Right lung (tissue), 2 donors: ENCODE measurements at regions not wholly inside any gene's neighbourhood (a gene's known extent, or its start where the extent isn't known, plus 50 kb on each side); places are given as distances from the start of the nearest gene placed in this dataset.

Experiments
- DNase-seq, 2 donors: peaks; one replicate each; pipeline ENCODE4 v3.0.0-alpha.2; 2013

DNA sequence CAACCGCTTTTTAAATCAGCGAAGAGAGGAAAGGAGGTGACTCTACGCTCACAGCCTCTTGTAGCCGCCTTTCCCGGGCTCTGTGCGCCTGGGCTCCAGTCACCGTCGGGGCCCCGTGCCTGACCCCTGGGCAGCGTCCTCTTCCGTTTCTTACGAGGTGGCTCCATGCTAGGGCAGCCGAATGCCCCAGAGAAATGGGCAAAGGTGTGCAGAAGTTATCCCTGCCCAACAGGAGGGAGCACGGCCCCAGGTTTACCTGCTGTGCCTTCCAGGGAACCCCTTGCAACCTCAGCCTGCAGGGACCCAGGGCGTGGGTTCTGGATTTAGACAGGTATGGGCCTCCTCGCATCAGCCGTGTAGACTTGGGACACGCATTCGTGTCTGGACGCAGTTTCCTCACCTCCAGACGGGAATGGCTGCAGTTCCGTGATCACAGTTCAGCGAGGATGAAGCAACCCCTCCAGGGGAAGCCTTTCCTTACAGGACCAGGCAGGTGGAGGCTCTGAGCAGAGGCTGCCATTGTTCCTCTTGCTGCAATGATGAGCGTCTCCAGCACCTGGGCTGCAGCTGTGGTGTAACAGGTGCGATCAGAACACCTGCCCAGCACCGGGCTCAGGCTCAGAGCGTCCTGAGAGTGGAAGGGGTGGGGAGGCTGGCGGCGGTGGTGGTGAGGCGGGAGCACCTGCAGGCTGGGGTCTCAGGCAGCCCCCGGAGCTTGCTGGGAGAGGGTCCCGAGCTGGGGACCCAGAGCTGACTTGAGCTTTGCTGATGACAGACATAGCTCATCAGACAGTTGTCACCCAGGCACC is 81.3 kb upstream of the BHLHE23 start:
- DNase-seq: no peak

DNA sequence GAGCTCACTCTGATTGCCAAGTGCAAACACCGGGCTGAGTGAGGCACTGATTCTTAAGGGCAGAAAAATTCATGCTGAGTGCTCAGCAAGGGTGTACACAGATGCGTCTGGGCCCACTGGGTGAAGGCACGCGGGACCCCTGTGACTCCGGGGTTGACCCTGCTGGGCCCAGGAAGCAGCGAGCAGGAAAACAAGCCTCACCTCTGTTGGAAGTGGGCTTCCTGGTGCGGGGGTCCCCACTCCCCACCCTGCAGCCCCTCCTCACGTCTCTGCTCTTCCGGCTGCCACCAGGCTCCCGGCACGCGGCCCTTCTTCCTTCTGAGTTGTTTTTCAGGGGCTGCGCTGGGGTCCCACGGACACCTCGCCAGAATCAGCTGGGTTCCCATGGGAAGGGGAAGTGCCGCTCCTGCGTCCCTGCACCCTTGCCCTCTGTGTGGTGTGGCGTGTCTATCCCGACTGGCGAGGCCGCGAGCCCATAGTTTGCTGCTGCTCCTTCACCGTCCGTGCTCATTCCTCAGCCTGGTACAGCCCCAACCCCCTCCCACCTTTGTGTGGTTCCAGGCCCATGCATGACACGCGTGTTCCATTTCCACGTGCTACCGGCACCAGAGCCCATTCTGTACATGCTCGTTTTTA is 80.6 kb upstream of the BHLHE23 start:
- no peak for DNase-seq

DNA sequence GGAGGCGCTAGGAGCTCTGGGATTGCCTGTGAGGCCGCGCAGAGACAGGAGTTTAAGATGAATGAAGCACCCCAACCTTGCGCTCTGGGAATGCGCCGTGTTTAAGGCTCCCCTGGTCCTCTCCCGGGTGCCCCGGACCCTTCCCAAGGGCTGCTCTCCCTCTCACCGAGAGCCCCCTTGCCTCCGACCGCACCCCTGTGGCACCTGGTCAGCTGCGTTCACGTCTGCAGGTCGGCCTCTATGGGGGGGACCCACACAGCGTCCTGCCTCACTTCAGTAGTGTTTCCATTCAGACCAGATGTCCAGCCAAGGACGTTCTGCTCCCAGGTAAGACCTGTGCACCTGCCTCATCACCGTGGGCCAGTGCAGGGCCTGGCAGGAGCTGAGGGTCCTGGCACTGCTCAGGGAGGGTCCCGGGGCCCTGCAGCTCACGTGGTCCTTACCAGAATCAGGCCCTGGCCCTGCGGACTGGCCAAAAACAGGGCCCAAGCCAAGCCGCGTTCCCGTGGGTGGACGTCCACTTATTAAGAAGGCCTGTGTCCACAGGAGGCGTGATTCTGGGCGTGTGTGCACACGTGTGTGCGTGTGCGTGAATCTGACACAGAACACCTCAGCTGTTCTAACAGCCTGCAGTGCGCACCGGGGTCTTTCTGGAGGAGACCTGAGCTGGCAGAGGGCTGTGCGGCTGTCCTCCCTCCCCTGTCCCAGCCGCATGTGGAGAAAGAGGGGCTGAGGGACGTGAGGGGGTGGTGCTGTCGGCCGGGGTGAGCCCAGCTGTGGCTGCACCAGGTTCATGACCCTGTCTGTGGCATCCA is 79.9 kb upstream of the BHLHE23 start:
- no peak for DNase-seq

- DNase-seq: no peak
Observed at GRCh38 chr20:63085151-63085861, 78.5 kb upstream of the BHLHE23 start.

- no peak for DNase-seq
Observed at GRCh38 chr20:63084563-63084927, 77.8 kb upstream of the BHLHE23 start.

- no peak for DNase-seq
Observed at GRCh38 chr20:63083831-63084562, 77.2 kb upstream of the BHLHE23 start.

- DNase-seq: no peak
Observed at GRCh38 chr20:63082939-63083735, 76.4 kb upstream of the BHLHE23 start.

DNA sequence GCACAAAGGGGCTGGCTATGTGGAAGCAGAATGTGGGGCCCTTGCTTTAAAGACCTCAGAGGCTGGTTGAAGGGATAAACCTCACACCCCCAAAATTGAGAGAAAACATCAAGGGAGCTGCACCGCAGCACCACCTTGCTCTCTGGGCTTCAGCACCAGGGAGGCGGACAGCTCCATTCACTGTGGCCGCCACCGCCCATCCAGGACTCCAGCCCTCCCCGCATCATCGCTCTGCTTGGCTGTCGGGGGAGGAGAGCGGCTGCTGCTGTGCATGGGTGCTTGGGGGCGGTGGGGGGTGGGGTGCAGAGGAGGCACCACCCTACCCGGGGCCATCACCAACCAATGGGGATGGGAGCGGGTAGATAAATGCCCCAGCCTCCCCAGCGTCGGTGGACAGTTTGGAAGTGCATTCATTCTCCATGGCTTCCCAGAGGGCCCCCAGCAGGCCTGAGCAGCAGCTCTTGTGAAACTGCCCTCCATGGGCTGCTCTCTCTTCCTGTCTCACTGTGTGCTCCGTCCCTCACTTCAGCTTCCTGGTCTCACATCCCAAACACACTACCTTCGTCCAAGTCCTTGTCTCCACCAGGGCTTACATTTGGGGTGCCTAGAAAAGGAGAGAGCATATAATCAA is 75.7 kb upstream of the BHLHE23 start:
- peak in 1 of 2 donors; percentile 25 for DNase-seq

- no peak for DNase-seq
Observed at GRCh38 chr20:63081831-63082230, 75.1 kb upstream of the BHLHE23 start.

DNA sequence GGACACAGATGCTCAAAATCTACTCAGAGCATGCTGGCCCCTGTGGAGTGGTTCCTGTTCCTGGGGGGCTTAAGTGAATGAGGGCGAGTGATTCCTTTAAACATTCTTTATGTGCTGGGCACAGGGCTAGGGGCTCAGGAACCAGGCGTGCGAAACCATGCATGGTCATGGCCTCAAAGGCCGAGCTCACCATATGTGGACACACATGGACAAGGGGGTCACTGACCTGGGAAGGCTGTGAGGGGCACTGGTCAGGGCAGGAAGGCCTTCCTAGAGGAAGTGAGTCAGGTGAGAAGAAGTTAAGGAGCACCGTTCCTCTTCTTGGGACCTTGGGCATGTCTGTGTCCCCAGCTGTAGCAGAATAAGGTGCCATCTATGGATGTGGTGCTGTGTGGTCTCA is 74.6 kb upstream of the BHLHE23 start:
- no peak for DNase-seq

GRCh38 chr20:63080811-63081210 is 74.0 kb upstream of the BHLHE23 start:
- DNase-seq: no peak

DNA sequence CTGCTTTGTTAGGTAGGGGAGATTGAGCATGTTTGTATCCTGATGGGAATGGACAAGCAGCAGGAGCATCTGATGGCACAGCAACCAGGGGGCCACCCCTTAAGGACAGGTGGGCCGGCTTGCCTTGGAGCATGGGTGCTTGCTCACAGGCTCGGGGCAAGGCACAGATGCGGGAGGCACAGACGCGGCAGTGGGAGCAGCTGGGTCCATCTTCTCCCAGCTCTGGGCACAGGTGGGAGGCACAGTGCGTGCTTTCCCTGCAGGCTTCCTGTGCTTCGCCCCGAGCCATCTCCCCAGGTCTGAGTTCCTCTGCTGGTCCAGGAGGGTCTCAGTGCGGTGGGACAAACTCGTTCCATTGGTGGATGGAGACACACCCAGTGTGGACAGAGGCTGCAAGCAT is 73.6 kb upstream of the BHLHE23 start:
- DNase-seq: no peak

DNA sequence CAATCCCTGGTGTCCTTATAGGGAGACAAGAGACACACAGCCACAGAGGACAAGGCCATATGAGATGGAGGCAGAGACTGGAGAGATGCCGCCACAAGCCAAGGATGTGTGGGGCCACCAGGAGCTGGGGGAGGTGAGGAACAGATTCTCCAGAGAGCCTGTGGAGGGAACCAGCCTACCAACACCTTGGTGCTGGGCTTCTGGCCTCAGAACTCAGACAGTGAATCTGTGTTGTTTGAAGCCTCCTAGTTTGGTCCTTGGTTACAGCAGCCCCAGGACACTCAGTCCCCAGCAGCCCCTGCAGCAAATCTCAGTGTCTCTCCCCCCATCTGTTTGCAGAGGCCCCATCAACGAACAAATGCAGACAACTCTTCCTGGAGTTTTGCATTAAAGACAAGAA is 73.2 kb upstream of the BHLHE23 start:
- no peak for DNase-seq

DNA sequence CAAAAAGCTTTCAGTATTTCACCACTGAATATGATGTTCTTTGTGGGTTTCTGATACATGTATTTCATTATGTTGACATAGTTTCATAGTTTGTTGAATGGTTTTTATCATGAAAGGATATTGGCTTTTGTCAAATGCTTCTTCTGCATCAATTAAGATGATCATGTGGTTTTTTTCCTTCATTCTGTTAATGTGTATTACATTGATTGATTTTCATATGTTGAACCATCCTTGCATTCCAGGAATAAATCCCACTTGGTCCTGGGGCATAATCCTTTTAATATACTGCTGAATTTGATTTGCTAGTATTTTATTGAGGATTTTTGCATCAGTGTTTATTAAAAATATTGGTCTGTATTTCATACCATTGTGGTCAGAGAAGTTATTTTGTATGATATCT is 70.9 kb upstream of the BHLHE23 start:
- no peak for DNase-seq

GRCh38 chr20:63076421-63076820 is 69.7 kb upstream of the BHLHE23 start:
- no peak for DNase-seq

DNA sequence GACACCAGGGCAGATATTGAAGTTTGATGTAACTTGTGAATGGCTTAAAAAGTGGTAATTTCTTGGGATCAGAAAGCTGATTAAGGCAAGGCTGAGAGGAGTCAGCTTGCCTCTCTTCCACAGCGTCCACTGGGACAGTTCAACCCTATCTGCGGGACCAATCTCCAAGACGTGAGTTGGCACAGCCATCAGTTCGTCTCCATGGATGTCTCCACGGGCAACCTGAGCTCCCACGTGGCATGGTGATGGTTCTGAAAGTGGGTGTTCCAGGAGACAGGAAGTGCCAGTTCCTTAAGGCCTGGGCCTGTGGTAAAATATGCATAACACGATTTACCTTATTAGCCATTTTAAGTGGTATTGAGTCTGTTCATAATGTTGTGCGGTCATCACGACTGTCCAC is 67.9 kb upstream of the BHLHE23 start:
- DNase-seq: no peak

- DNase-seq: no peak
Observed at GRCh38 chr20:63074182-63074581, 67.4 kb upstream of the BHLHE23 start.

- no peak for DNase-seq
Observed at GRCh38 chr20:63073738-63074065, 66.9 kb upstream of the BHLHE23 start.

- DNase-seq: no peak
Observed at GRCh38 chr20:63072991-63073737, 66.4 kb upstream of the BHLHE23 start.
